Suprapubic skin (tissue), 4 donors: ENCODE measurements at regions not wholly inside any gene's neighbourhood (a gene's known extent, or its start where the extent isn't known, plus 50 kb on each side); places are given as distances from the start of the nearest gene placed in this dataset.

Experiments
- DNase-seq, 2 donors: peaks; one replicate each; pipeline ENCODE4 v3.0.0-alpha.2; 2019; ENCODE audit warnings: low spot score in 2 of 2
- H3K27ac ChIP-seq: fragments of 200-600 bp; sonication (generic); one replicate; pipeline ENCODE4 v1.5.1; 2019
- H3K27me3 ChIP-seq: fragments of 200-600 bp; sonication (generic); one replicate; pipeline ENCODE4 v1.5.1; 2019
- H3K36me3 ChIP-seq: fragments of 200-600 bp; sonication (generic); one replicate; pipeline ENCODE4 v1.5.1; 2019
- H3K4me1 ChIP-seq: fragments of 200-600 bp; sonication (generic); one replicate; pipeline ENCODE4 v1.5.1; 2019
- H3K4me3 ChIP-seq: fragments of 200-600 bp; sonication (generic); one replicate; pipeline ENCODE4 v1.5.1; 2019; ENCODE audit warnings: mild to moderate bottlenecking
- H3K9me3 ChIP-seq: fragments of 200-600 bp; sonication (generic); one replicate; pipeline ENCODE4 v1.5.1; 2019
- EP300 ChIP-seq: sonication (generic); formaldehyde crosslinking; IDR thresholded peaks from one replicate; pipeline ENCODE4 v1.6.1; 2017; ENCODE audit warnings: antibody characterized with exemption
- POLR2A ChIP-seq, 2 donors: fragments of 450-650 bp; IDR thresholded peaks; one replicate each; pipeline ENCODE4 v1.6.1; 2017; ENCODE audit warnings: antibody characterized with exemption in 2 of 2, mild to moderate bottlenecking in 2 of 2, moderate library complexity in 2 of 2
- POLR2AphosphoS5 ChIP-seq, 3 donors: sonication (generic); formaldehyde crosslinking; IDR thresholded peaks; one replicate each; pipeline ENCODE4 v1.6.1; 2017; ENCODE audit warnings: antibody characterized with exemption in 3 of 3
- WGBS: methylation state at CpG from one replicate; pipeline ENCODE4 v1.1.5; 2018; 5-methylcytosine and 5-hydroxymethylcytosine counted together
- TF ChIP-seq, protein P1 (sequence below), 2 donors: fragments of 200-600 bp in 1 of 2; fragments of 450-650 bp in 1 of 2; sonication (generic) in 1 of 2; IDR thresholded peaks; one replicate each; pipeline ENCODE4 v1.5.1; 2016 to 2019; ENCODE audit warnings: antibody characterized with exemption in 2 of 2, mild to moderate bottlenecking in 1 of 2, moderate library complexity in 1 of 2

DNA sequence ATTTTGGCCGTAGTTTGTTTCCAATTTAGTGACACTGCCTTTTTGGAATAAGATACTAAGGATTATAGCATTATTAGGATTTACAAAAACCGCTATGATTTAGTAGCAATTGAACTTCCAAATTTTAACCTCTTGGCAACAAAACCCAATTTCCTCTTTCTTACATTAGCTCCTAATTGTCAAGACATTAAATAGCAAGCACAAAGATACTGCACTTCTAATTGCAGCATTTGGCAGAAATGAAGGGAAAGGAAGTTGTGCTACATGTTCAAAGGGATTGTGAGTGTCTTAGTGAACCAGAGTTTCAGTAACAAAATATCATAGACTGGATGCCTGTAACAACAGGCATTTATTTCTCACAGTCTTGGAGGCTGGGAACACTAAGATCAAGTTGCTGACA, 99.9 kb downstream of the NUF2 start:
- H3K4me3 ChIP-seq: no peak overlapping the region
- H3K27me3 ChIP-seq: no peaks in the 10 kb centered on the region
- H3K36me3 ChIP-seq: no peaks in the 10 kb centered on the region
- TF ChIP-seq POLR2AphosphoS5 (IDR thresholded peaks at IDR 0.05) (no peak), EP300 (no peak), POLR2A (IDR thresholded peaks at IDR 0.05) (no peak)
- TF ChIP-seq, protein P1, sequence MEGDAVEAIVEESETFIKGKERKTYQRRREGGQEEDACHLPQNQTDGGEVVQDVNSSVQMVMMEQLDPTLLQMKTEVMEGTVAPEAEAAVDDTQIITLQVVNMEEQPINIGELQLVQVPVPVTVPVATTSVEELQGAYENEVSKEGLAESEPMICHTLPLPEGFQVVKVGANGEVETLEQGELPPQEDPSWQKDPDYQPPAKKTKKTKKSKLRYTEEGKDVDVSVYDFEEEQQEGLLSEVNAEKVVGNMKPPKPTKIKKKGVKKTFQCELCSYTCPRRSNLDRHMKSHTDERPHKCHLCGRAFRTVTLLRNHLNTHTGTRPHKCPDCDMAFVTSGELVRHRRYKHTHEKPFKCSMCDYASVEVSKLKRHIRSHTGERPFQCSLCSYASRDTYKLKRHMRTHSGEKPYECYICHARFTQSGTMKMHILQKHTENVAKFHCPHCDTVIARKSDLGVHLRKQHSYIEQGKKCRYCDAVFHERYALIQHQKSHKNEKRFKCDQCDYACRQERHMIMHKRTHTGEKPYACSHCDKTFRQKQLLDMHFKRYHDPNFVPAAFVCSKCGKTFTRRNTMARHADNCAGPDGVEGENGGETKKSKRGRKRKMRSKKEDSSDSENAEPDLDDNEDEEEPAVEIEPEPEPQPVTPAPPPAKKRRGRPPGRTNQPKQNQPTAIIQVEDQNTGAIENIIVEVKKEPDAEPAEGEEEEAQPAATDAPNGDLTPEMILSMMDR (IDR thresholded peaks at IDR 0.05): no peak
- no peaks in the 10 kb centered on the region for H3K4me1 ChIP-seq
- no peaks in the 10 kb centered on the region for H3K9me3 ChIP-seq
- WGBS: 65% methylated on average over 2 of the region's 2 CpGs
- H3K27ac ChIP-seq: no peak overlapping the region
- no peak for DNase-seq

DNA sequence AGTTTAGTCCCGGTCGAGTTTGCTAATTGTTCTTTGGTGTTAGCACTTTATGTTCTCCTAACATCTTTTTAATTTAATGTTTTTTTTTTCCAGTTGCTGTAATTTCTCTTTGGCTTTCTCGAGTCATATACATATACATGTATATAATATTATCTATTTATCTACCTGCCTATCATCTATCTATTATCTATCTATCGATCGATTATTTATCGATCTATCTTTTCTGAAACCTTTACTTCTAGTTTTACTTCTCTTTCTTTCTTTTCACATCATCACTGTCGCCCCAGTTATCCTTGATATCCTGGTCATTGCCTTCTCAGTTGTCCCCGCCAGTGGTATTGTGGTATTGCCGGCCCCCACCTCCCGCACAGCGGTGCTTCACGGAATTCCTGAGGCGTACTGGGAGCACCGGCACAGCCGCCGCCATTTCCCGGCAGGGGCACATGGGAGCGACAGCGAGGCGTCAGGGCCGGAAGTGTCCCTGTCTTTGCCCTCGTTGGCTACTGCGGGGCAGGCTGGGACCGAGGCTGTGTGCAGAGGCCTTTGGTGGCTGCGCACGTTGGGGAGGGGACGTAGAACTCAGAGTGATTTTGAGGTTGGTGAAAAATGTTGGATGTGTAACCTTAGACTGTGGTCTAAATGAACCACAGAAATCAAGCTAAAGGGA, 101.1 kb downstream of the NUF2 start:
- TF ChIP-seq, protein P1 (IDR thresholded peaks at IDR 0.05): no peak
- no peak for TF ChIP-seq POLR2A (IDR thresholded peaks at IDR 0.05)
- no peak for TF ChIP-seq EP300
- TF ChIP-seq POLR2AphosphoS5 (IDR thresholded peaks at IDR 0.05): no peak
- no peak overlapping the region for H3K27ac ChIP-seq
- WGBS: 91% methylated on average over 27 of the region's 27 CpGs

DNA sequence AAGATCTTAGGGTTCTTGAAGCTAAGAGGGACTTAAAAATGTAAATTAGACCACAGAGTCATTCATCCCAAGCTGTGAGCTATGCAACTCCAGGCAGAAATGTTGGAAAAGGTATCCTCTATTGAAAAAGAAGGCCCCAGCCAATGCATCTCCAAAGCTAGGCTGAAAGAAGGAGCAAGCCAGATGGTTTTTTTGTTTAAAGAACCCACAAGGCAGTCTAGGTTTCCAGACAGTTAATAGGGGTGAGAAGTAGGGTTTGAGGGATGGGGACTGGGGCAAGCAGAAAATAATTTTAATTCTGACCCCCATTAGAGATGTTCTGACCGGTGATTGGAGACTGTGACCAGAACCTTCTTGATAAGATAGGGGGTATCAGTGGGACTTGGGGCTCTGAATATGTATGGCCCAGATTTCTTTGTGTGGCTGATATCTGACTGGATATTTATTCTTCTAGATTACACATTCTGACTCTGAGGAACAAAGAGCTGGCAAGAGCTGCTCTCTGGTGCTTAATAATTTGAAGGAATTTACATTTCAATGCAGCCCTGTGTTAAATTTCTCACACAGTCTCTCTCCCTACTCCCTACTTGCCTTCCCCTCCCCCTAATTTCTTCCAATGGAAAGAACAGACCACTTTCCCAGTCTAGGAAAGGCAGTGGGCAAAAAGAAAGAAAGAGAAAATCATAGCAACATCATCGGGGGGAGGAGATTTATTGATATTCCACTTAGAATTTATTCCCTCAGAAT, 104.9 kb downstream of the NUF2 start:
- WGBS: 87% methylated on average over 2 of the region's 2 CpGs
- TF ChIP-seq, protein P1 (IDR thresholded peaks at IDR 0.05): no peak
- TF ChIP-seq POLR2AphosphoS5 (IDR thresholded peaks at IDR 0.05) (no peak), EP300 (no peak), POLR2A (IDR thresholded peaks at IDR 0.05) (no peak)
- DNase-seq: no peak
- Histone ChIP-seq H3K9me3 (no peaks in the 10 kb centered on the region), H3K4me1 (no peaks in the 10 kb centered on the region), H3K36me3 (no peaks in the 10 kb centered on the region), H3K4me3 (no peak overlapping the region), H3K27me3 (no peaks in the 10 kb centered on the region), H3K27ac (no peak overlapping the region)

More for the DNA sequence above, 101.1 kb downstream of the NUF2 start:
- Histone ChIP-seq H3K4me1 (no peaks in the 10 kb centered on the region), H3K4me3 (no peak overlapping the region), H3K27me3 (no peaks in the 10 kb centered on the region), H3K9me3 (no peaks in the 10 kb centered on the region), H3K36me3 (no peaks in the 10 kb centered on the region)
- no peak for DNase-seq

DNA sequence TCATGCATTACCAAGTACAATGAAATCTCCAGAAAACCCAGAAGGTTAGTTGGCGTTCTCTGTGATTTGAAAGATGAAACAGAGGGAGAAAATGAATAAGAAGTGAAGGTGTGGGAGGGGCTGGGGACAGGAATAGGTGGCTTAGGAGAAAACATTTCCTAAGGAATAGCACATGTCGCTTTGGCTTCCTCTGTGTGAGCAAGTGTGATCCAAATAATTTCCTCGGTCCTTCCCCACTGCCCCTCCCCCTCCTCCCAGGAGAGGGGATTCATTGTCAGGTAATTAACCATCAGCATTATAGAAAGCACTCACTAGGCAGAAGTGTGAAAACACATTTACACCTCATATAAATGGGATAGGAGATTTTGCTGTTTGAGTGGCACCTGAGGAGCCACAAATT, 105.5 kb downstream of the NUF2 start:
- no peaks in the 10 kb centered on the region for H3K9me3 ChIP-seq
- no peaks in the 10 kb centered on the region for H3K4me1 ChIP-seq
- no peaks in the 10 kb centered on the region for H3K27me3 ChIP-seq
- H3K4me3 ChIP-seq: no peak overlapping the region
- H3K27ac ChIP-seq: no peak overlapping the region
- 45% methylated on average over 3 of the region's 3 CpGs for WGBS
- no peaks in the 10 kb centered on the region for H3K36me3 ChIP-seq
- no peak for DNase-seq
- TF ChIP-seq POLR2AphosphoS5 (IDR thresholded peaks at IDR 0.05) (no peak), POLR2A (IDR thresholded peaks at IDR 0.05) (no peak), EP300 (no peak)
- TF ChIP-seq, protein P1 (IDR thresholded peaks at IDR 0.05): no peak

DNA sequence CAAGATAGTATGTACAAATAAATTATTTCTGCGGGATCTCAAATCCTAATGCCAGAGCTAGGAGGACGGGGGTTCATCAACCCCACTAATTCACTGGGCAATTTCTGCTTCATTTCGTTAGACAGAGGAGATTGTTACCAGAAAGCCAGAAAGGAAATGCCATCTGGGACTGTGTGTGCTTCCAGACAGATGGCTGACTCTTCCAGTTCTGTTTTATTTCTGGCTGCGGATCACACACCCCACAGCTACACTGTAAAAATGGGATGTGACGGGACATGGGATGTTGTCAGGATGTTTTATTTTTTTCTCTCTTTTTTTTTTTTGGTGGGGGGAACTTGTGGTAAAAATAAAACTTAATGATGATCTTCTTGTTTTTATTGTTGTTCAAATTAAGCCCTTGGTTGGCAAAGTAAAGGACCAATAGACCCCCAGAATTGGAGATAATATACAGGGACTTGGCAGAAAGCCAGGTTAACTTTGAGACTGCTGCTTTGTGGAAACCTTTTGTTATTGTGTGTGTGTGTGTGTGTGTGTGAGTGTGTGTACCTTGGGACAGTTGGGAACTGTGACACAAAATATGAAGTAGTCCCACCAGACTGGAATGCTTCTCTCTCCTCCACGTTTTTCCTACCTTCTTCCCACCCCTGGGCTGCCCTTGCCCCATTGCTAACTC, 114.5 kb downstream of the NUF2 start:
- no peaks in the 10 kb centered on the region for H3K27me3 ChIP-seq
- H3K9me3 ChIP-seq: no peaks in the 10 kb centered on the region
- 47% methylated on average over 6 of the region's 6 CpGs for WGBS
- no peaks in the 10 kb centered on the region for H3K36me3 ChIP-seq
- TF ChIP-seq EP300: no peak
- no peak for TF ChIP-seq POLR2AphosphoS5 (IDR thresholded peaks at IDR 0.05)
- no peak for TF ChIP-seq POLR2A (IDR thresholded peaks at IDR 0.05)
- TF ChIP-seq, protein P1 (IDR thresholded peaks at IDR 0.05): no peak
- H3K4me3 ChIP-seq: no peak overlapping the region
- no peaks in the 10 kb centered on the region for H3K4me1 ChIP-seq
- H3K27ac ChIP-seq: no peak overlapping the region
- DNase-seq: no peak
